ENCODE measurements at regions not wholly inside any gene's neighbourhood (a gene's known extent, or its start where the extent isn't known, plus 50 kb on each side); places are given as distances from the start of the nearest gene placed in this dataset.

DNA sequence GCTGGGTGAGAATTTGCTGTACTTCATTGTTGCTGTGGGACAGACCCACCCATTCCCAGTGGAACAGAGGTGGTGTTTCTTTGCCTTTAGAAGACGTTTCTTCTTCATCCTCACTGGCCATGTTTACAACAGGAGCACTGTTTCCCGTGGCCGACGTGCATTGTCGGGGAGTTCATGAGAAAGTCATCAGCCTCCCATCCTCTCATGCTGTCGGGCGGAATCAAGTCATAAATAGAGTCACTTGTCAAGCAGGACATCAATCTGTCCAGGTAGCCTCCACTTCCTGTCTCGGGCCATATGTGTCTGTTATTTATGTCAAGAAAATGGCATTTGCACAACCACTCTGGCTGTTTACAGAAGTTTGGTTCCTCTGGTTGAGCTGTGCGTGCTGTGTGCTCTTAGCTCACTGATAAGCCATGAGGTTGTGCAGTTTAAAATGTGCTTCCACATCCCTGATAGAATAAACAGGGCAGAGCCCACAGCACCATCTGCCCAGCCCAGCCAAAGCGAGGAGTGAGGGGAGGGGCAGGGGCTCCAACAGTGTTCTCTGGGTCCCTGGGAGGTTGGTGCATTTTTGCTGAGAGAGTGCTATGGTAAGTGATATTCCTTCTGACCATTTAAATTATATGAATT lies 401.9 kb upstream of the IRX2 start:
- Mint-ChIP-seq H3K9me3 (peaks cover 2% of the 10 kb centered on the region; the same call in 2 of the 3 replicates), H3K27ac (no peak overlapping the region), H3K4me1 (peaks cover 3% of the 10 kb centered on the region; the same call in 2 of the 3 replicates), H3K36me3 (ENCODE audit: low read depth) (no peaks in the 10 kb centered on the region; the same call in 2 of the 3 replicates), H3K27me3 (ENCODE audit: insufficient read depth, low read depth, poor library complexity) (peaks cover 8% of the 10 kb centered on the region), H3K4me3 (no peak overlapping the region)
- ATAC-seq (no peak), DNase-seq (ENCODE audit: low spot score) (no peak)
- no peak overlapping the region for H2AFZ ChIP-seq
- H3K9me2 ChIP-seq (ENCODE audit: insufficient read depth): no peaks in the 10 kb centered on the region
- TF ChIP-seq, protein P1, sequence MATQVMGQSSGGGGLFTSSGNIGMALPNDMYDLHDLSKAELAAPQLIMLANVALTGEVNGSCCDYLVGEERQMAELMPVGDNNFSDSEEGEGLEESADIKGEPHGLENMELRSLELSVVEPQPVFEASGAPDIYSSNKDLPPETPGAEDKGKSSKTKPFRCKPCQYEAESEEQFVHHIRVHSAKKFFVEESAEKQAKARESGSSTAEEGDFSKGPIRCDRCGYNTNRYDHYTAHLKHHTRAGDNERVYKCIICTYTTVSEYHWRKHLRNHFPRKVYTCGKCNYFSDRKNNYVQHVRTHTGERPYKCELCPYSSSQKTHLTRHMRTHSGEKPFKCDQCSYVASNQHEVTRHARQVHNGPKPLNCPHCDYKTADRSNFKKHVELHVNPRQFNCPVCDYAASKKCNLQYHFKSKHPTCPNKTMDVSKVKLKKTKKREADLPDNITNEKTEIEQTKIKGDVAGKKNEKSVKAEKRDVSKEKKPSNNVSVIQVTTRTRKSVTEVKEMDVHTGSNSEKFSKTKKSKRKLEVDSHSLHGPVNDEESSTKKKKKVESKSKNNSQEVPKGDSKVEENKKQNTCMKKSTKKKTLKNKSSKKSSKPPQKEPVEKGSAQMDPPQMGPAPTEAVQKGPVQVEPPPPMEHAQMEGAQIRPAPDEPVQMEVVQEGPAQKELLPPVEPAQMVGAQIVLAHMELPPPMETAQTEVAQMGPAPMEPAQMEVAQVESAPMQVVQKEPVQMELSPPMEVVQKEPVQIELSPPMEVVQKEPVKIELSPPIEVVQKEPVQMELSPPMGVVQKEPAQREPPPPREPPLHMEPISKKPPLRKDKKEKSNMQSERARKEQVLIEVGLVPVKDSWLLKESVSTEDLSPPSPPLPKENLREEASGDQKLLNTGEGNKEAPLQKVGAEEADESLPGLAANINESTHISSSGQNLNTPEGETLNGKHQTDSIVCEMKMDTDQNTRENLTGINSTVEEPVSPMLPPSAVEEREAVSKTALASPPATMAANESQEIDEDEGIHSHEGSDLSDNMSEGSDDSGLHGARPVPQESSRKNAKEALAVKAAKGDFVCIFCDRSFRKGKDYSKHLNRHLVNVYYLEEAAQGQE (IDR thresholded peaks at IDR 0.05; ENCODE audit: unreplicated experiment): no peak
- TF ChIP-seq NANOG (IDR thresholded peaks at IDR 0.05; ENCODE audit: borderline replicate concordance) (no peak), EZH2 (IDR thresholded peaks at IDR 0.05; ENCODE audit: low read depth, unreplicated experiment) (no peak), ZNF114 (CRISPR knock-in tag; IDR thresholded peaks at IDR 0.05) (no peak), CREB1 (CRISPR knock-in tag; IDR thresholded peaks at IDR 0.05; ENCODE audit: low read depth) (no peak), POLR2AphosphoS5 (IDR thresholded peaks at IDR 0.05; ENCODE audit: low read depth) (no peak), ZNF331 (CRISPR knock-in tag; IDR thresholded peaks at IDR 0.05; ENCODE audit: low read depth) (no peak), STAT1 (IDR thresholded peaks at IDR 0.05; ENCODE audit: unreplicated experiment) (no peak), EZH2phosphoT487 (IDR thresholded peaks at IDR 0.05; ENCODE audit: unreplicated experiment) (no peak), JUNB (IDR thresholded peaks at IDR 0.05; ENCODE audit: unreplicated experiment) (no peak)
- TF ChIP-seq, protein P2, sequence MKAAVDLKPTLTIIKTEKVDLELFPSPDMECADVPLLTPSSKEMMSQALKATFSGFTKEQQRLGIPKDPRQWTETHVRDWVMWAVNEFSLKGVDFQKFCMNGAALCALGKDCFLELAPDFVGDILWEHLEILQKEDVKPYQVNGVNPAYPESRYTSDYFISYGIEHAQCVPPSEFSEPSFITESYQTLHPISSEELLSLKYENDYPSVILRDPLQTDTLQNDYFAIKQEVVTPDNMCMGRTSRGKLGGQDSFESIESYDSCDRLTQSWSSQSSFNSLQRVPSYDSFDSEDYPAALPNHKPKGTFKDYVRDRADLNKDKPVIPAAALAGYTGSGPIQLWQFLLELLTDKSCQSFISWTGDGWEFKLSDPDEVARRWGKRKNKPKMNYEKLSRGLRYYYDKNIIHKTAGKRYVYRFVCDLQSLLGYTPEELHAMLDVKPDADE (IDR thresholded peaks at IDR 0.05): no peak
- TF ChIP-seq, protein P3, sequence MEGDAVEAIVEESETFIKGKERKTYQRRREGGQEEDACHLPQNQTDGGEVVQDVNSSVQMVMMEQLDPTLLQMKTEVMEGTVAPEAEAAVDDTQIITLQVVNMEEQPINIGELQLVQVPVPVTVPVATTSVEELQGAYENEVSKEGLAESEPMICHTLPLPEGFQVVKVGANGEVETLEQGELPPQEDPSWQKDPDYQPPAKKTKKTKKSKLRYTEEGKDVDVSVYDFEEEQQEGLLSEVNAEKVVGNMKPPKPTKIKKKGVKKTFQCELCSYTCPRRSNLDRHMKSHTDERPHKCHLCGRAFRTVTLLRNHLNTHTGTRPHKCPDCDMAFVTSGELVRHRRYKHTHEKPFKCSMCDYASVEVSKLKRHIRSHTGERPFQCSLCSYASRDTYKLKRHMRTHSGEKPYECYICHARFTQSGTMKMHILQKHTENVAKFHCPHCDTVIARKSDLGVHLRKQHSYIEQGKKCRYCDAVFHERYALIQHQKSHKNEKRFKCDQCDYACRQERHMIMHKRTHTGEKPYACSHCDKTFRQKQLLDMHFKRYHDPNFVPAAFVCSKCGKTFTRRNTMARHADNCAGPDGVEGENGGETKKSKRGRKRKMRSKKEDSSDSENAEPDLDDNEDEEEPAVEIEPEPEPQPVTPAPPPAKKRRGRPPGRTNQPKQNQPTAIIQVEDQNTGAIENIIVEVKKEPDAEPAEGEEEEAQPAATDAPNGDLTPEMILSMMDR (conservative IDR thresholded peaks at IDR 0.05; ENCODE audit: low read depth in 2 of 2): no peak
- TF ChIP-seq, protein P4, sequence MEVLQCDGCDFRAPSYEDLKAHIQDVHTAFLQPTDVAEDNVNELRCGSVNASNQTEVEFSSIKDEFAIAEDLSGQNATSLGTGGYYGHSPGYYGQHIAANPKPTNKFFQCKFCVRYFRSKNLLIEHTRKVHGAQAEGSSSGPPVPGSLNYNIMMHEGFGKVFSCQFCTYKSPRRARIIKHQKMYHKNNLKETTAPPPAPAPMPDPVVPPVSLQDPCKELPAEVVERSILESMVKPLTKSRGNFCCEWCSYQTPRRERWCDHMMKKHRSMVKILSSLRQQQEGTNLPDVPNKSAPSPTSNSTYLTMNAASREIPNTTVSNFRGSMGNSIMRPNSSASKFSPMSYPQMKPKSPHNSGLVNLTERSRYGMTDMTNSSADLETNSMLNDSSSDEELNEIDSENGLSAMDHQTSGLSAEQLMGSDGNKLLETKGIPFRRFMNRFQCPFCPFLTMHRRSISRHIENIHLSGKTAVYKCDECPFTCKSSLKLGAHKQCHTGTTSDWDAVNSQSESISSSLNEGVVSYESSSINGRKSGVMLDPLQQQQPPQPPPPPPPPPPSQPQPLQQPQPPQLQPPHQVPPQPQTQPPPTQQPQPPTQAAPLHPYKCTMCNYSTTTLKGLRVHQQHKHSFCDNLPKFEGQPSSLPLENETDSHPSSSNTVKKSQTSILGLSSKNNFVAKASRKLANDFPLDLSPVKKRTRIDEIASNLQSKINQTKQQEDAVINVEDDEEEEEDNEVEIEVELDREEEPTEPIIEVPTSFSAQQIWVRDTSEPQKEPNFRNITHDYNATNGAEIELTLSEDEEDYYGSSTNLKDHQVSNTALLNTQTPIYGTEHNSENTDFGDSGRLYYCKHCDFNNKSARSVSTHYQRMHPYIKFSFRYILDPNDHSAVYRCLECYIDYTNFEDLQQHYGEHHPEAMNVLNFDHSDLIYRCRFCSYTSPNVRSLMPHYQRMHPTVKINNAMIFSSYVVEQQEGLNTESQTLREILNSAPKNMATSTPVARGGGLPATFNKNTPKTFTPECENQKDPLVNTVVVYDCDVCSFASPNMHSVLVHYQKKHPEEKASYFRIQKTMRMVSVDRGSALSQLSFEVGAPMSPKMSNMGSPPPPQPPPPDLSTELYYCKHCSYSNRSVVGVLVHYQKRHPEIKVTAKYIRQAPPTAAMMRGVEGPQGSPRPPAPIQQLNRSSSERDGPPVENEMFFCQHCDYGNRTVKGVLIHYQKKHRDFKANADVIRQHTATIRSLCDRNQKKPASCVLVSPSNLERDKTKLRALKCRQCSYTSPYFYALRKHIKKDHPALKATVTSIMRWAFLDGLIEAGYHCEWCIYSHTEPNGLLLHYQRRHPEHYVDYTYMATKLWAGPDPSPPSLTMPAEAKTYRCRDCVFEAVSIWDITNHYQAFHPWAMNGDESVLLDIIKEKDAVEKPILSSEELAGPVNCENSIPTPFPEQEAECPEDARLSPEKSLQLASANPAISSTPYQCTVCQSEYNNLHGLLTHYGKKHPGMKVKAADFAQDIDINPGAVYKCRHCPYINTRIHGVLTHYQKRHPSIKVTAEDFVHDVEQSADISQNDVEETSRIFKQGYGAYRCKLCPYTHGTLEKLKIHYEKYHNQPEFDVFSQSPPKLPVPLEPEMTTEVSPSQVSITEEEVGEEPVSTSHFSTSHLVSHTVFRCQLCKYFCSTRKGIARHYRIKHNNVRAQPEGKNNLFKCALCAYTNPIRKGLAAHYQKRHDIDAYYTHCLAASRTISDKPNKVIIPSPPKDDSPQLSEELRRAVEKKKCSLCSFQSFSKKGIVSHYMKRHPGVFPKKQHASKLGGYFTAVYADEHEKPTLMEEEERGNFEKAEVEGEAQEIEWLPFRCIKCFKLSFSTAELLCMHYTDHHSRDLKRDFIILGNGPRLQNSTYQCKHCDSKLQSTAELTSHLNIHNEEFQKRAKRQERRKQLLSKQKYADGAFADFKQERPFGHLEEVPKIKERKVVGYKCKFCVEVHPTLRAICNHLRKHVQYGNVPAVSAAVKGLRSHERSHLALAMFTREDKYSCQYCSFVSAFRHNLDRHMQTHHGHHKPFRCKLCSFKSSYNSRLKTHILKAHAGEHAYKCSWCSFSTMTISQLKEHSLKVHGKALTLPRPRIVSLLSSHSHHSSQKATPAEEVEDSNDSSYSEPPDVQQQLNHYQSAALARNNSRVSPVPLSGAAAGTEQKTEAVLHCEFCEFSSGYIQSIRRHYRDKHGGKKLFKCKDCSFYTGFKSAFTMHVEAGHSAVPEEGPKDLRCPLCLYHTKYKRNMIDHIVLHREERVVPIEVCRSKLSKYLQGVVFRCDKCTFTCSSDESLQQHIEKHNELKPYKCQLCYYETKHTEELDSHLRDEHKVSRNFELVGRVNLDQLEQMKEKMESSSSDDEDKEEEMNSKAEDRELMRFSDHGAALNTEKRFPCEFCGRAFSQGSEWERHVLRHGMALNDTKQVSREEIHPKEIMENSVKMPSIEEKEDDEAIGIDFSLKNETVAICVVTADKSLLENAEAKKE (CRISPR knock-in tag; IDR thresholded peaks at IDR 0.05): no peak
- H3K4me2 ChIP-seq: no peak overlapping the region
- H4K20me1 ChIP-seq (replicated peaks; ENCODE audit: insufficient read depth): no peaks in the 10 kb centered on the region
- no peaks in the 10 kb centered on the region for H3K4me1 ChIP-seq (ENCODE audit: insufficient read depth)
- H3K79me2 ChIP-seq (replicated peaks; ENCODE audit: insufficient read depth): no peaks in the 10 kb centered on the region
- no peaks in the 10 kb centered on the region for H3K27me3 ChIP-seq (ENCODE audit: insufficient read depth)
- no peak overlapping the region for H3K27ac ChIP-seq (ENCODE audit: low read depth)
- H3K36me3 ChIP-seq (ENCODE audit: insufficient read depth): no peaks in the 10 kb centered on the region; the same call in 1 of the 2 replicates
- no peak overlapping the region for H3K4me3 ChIP-seq
- H3F3A ChIP-seq (replicated peaks; ENCODE audit: low read depth): no peaks in the 10 kb centered on the region
